Cardiac fibroblast (primary cell): ENCODE measurements at regions not wholly inside any gene's neighbourhood (a gene's known extent, or its start where the extent isn't known, plus 50 kb on each side); places are given as distances from the start of the nearest gene placed in this dataset.

Experiments used
- DNase-seq, 2 donors: peaks; one replicate each; pipeline versions ENCODE4 v3.0.0 to v3.0.0-alpha.2; 2010; ENCODE audit warnings: low read depth in 2 of 2
- H3K4me3 ChIP-seq, 2 donors: replicated peaks in 1 of 2; 1 replicate in 1 of 2; 2 replicates in 1 of 2; pipeline ENCODE4 v1.5.1; 2011; ENCODE audit warnings: low read depth in 2 of 2, low read length in 2 of 2, mild to moderate bottlenecking in 2 of 2, moderate library complexity in 1 of 2
- CTCF ChIP-seq: IDR thresholded peaks from one replicate; pipeline ENCODE4 v1.5.1; 2011; ENCODE audit warnings: low read depth, mild to moderate bottlenecking, low read length, inconsistent platforms

- no peak for DNase-seq
- H3K4me3 ChIP-seq = no peak overlapping the region
- TF ChIP-seq CTCF = no peak
Observed at GRCh38 chr14:56975521-56975920, 165.2 kb upstream of the OTX2 start.

GRCh38 chr14:56972948-56973347 lies 162.7 kb upstream of the OTX2 start:
- no peak overlapping the region for H3K4me3 ChIP-seq
- no peak for DNase-seq
- TF ChIP-seq CTCF = no peak

GRCh38 chr14:56964895-56965294 lies 154.6 kb upstream of the OTX2 start:
- DNase-seq = no peak
- no peak overlapping the region for H3K4me3 ChIP-seq
- TF ChIP-seq CTCF = no peak

- no peak overlapping the region for H3K4me3 ChIP-seq
- no peak for TF ChIP-seq CTCF
- DNase-seq = no peak
Observed at GRCh38 chr14:56963381-56963780, 153.1 kb upstream of the OTX2 start.

GRCh38 chr14:56962444-56963080 lies 152.3 kb upstream of the OTX2 start:
- no peak overlapping the region for H3K4me3 ChIP-seq
- TF ChIP-seq CTCF = no peak
- DNase-seq = no peak

- no peak for DNase-seq
- no peak for TF ChIP-seq CTCF
Observed at GRCh38 chr14:56959869-56960268, 149.6 kb upstream of the OTX2 start.

GRCh38 chr14:56959121-56959520 lies 148.8 kb upstream of the OTX2 start:
- no peak for DNase-seq
- no peak overlapping the region for H3K4me3 ChIP-seq
- TF ChIP-seq CTCF = no peak

More at GRCh38 chr14:56959869-56960268, 149.6 kb upstream of the OTX2 start:
- H3K4me3 ChIP-seq = no peak overlapping the region
